NCI-H128 (cell line): ENCODE measurements at regions not wholly inside any gene's neighbourhood (a gene's known extent, or its start where the extent isn't known, plus 50 kb on each side); places are given as distances from the start of the nearest gene placed in this dataset.

Source experiments
- DNase-seq: peaks from one replicate; lab custom pipeline; 2025; ENCODE audit not compliant: unreplicated experiment; lab: John Stamatoyannopoulos, UW

DNA sequence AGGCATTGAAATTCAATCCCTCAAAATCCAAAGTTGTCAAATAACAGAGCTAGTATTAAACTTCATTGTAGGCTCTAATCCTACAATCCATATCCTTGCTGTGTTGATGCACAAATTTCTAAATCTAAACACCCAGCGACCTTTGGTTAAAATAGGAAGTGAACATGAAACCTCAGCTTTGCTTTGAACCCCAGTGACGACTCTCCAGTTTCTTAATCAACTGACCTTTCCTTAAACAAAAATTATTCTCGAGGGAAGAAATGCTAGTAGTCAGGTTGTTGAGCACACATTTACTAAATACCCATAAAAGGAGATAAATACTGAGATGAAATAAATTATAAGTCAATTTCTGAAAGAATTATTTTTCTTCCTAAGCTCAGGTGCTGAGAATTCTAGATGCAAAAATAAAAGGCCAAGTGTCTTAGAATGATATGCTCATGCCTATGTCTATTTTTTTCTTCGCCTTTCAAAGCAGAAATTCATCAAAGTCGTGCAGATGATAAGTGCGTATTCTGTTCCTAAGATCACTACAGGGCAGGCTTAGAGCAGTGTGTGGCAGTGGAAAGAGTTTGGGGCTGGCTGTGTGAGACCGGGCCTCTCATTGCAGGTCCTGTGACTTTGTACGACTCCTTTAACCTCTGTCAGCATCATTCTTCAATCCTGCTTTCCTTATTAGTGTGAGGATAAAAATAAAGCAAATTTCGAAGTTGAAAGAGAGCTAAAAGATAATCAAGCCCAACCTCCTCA, 208.7 kb downstream of the PRL start:
- DNase-seq: no peak

DNA sequence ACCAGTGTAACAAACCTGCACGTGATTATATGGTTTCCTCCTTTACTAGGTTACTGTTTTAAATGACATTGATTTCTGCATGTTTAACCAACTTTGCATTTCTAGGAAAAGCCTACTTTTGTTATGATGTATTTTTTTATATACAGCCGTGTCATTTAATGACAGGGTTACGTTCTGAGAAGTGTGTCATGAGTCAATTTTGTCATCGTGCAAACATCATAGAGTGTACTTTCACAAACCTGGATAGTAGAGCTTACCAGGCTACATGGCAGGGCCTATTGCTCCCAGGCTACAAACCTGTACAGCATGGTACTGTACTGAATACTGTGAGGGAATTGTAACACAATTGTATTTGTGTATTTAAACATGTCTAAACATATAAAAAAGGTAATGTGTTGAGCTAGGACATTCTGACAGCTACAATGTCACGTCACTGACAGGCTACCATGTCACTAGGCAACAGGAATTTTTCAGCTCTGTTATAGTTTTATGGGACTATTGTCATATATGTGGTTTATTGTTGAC, 205.3 kb downstream of the PRL start:
- DNase-seq: no peak

DNA sequence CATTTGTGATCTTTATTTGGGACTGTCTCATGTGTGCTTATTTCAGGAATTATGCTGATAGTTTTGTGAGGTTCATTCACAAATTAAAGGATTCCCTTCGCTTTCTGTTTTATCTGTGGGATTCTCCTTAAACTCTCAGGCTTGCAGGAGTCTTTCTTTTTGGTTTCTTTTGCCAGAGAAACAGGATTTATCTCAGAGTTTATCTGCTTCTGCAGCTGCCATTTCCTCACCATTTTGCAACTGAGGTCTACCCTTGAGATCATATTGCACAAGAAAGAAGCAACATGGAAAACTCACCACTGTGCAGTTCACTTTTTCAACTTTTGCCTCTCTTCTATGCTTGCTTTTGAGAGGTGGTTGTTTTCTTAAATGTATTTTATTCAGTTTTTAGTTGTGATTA, 201.0 kb downstream of the PRL start:
- no peak for DNase-seq

DNA sequence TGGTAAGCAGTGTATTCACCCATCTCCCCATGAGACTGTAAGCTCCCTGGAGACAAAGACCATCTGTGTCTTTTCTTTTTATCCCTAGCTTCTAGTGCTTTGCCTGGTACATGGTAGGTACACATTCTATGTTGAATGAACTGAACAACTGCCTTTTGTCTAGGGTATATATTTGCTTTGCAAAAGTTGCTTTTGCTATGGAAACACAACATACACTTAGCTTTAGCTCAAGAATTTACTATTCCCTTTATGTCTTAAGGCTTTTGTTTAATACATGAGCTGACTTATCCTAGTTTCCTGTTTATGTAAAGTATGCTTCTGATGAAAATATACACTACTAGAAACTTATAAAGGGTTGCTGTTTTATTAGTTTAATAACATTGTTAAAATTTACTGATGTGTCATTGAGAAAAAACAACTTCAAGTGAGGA, 198.2 kb downstream of the PRL start:
- DNase-seq: no peak

DNA sequence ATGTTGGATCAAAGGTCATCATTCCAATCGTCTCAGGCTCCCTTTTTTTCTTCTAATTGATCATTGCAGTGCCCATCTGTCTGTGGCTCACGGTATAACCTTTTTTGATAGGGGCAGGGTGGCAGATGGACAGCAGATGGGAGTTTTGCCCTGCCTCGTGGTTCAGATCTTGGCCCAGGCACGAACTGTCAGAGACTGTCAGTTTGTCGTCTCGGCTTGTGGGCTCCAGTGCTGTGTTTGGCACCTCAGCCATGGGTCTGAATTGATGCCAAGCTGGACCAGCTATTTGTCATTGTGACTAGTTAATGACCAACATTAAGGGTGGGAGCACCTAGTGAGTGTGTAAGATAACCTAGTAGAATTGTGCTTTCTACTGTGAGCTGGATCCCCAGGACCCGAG, 197.6 kb downstream of the PRL start:
- DNase-seq: no peak

GRCh38 chr6:22099923-22100322, 196.9 kb downstream of the PRL start:
- DNase-seq: no peak

- no peak for DNase-seq
These were observed 195.7 kb downstream of the PRL start for GRCh38 chr6:22101163-22101562.

GRCh38 chr6:22102671-22103070, 194.2 kb downstream of the PRL start:
- no peak for DNase-seq

DNA sequence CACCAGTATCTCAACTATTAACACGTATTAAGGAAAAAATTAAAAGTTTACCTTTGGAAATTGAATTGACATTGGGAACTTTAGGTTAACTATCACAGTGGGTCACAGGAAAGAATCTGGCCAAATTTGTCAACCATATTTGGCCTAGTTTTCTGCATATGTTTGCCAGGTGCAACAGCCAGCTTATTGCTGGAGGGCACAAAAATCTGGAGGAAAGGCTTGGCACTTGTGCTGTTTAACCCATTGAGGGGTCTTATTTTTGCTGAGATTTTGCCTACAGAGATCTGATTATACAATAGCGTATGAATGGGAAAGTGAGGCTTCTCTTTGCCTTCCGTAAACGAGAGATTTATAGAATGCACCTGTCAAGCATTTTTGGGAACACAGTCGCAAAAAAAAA, 190.4 kb downstream of the PRL start:
- no peak for DNase-seq

DNA sequence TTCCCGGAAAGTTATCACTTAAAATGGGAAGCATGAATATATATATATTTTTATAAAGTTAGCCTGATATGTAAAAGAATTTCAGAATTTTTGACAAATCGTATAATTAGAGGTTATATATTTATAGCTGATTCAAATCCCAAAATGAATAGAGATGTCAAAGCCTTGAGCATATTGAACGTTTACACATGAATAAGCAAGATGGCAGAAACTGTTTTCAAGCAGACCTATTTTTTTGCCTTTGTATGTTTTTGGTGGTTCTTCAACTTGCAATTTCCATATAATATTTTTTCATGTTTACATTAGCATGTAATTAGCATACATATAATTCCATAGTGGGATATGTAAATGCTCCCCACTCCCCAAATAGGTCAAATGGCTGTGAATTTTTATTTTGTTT, 189.9 kb downstream of the PRL start:
- DNase-seq: no peak

- DNase-seq: no peak
These were observed 188.6 kb downstream of the PRL start for GRCh38 chr6:22108199-22108598.

GRCh38 chr6:22110061-22110460, 186.8 kb downstream of the PRL start:
- DNase-seq: no peak

- no peak for DNase-seq
These were observed 184.4 kb downstream of the PRL start for GRCh38 chr6:22112461-22112860.

DNA sequence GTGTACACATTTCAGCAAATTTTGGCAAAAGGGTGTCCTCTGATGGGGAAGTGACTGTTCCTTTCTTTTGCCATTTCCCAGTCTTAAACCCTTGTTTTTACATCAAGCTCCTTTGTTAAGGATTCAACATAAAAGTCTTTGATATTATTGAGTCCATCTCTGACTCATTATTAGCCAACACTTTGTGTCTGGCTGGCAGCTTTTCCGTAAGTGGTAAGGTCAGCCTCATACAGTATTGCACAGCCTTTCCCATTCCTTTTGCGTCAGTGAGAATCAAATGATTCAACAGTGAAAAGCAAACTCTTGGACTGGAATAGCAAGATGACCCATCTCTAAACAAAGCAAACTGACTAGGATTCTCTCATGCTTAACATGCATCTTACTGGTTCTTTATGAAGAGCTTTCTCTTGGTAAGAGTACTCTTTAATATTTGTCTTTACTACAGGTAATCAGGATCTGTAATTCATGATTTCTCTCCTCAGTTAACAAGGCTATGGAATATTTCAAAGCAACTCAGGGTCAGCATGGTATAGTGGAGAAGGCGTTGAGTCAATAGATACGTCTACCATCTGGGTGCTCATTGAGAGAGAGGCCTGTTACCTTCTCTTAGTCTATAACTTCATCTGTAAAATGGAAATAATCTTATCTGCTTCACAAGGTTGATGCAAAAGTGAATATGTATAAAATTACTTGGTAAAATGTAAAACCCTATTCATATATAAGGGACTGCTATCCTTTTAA, 183.6 kb downstream of the PRL start:
- DNase-seq: no peak

DNA sequence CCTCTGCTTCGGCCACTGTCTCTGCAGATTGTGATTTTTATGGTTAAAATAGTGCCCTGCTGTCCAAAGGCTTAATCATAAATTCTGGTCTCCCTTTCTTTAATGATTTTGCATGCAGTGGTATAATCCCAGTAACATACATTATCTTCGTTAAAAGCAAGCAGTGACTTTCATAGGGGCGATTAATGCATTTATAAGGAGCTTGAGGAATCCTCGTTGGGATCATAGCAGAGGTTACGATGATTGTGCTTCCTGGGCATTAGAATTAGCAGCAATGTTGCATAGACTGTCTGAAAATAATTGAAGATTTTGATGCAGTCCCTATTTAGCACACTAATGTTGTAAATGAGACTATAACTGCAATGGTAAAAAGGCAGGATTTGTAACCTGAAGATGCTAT, 181.3 kb downstream of the PRL start:
- DNase-seq: no peak

GRCh38 chr6:22117631-22118030, 179.2 kb downstream of the PRL start:
- DNase-seq: no peak

GRCh38 chr6:22119500-22119899, 177.3 kb downstream of the PRL start:
- DNase-seq: no peak

DNA sequence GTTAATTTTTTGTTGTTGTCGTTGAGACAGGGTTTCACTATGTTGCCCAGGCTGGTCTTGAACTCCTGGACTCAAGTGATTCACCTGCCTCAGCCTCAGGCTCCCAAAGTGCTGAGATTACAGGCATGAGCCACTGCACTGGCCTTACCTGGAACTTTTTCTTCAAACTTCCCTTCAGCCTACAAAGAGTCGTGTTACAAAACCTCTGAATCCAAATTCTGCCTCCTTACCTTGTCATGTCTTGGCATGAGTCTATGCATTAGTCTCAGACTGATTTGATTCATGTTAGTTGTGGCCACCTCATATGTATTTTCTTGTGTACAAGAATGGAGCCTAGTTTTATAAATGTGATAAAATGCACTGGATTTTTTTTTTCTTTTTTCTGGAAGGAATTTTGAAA, 172.1 kb downstream of the PRL start:
- DNase-seq: no peak

- no peak for DNase-seq
These were observed 169.9 kb downstream of the PRL start for GRCh38 chr6:22126910-22127309.

DNA sequence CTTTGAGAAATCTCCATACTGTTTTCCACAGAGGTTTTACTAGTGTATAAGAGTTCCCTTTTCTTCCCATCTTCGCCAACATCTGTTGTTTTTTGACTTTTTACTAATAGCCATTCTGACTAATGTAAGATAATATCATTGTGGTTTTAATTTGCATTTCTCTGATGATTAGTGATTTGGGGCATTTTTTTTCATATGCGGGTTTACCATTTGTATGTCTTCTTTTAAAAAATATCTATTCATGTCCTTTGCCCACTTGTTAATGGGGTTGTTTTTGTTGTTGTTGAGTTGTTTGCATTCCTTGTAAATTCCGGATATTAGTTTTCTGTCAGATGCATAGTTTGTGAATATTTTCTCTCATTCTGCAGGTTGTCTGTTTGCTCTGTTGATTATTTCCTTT, 167.1 kb downstream of the PRL start:
- no peak for DNase-seq

DNA sequence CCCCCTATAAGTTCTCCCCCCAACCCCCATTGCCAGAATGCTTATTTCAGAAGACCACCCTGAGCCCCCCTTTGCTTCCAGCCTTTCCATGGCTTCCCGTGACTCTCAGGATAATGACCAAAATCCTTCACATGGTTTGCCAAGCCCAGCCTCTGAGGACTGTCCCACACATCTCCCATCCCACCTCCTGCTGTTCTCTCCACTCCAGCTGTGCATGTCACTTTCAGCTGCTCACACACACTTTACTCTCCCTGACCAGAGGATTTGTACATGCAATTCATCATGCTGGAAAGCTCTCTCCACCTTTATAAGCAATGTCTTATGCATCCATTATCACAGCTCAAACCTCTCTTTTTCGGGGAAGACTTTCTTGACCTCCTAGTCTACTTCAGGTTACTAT, 164.2 kb downstream of the PRL start:
- no peak for DNase-seq

DNA sequence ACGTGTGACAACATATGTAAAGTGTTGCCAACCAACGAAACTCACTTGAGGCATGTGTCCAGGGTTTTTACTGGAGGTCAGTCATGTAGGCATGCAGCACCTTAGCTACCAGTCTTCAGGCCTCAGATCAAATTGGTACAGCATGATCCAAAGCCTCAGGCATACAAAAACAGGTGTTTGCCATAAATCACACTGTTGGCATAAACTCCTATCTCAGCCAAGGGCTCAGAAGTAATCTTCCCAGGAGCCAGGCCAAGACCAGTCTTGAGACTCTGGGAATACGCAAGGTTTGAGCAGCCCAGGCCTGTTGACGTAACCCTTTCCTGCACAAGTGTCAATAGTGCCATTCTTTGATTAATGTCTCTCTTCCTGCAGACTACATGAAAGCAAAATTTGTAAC, 163.5 kb downstream of the PRL start:
- DNase-seq: no peak
